DMS153 (cell line): ENCODE measurements at regions not wholly inside any gene's neighbourhood (a gene's known extent, or its start where the extent isn't known, plus 50 kb on each side); places are given as distances from the start of the nearest gene placed in this dataset.

ENCODE experiments used
- DNase-seq: peaks from one replicate; lab custom pipeline; 2025; lab: John Stamatoyannopoulos, UW

DNA sequence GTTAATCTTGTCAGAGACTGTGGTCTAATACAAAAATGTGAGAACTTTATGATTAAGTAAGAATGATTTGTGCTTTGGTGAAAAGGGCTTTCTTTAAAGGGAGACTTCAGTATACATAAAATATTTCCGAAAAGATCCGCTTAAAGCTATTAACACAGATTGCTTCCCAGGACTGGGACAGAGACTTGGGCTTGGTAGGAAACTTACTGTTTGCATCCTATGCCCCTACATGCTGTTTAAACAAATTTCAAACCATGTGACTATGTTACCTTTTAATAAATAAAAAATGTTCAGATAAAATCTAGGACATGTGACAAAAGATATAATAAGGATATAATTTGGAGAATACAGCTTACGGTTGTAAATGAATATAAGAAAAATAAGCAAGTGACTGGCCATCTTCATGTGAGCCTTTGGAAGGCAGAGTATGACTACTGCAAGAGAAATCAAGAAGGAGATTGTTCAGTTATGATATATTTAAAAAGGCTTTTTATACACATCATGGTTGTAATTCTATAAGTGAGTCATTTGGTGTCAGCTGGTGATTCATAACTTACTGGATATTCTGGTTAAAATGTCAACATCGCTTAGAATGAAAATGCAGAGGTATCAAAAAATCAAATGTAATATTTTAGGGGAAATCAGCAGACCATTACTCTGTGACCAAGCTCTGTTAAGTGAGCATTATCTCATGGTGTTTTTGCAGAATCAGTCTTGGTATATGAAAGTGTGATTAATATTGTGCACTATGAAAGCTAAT is 234.7 kb upstream of the E2F7 start:
- no peak for DNase-seq

DNA sequence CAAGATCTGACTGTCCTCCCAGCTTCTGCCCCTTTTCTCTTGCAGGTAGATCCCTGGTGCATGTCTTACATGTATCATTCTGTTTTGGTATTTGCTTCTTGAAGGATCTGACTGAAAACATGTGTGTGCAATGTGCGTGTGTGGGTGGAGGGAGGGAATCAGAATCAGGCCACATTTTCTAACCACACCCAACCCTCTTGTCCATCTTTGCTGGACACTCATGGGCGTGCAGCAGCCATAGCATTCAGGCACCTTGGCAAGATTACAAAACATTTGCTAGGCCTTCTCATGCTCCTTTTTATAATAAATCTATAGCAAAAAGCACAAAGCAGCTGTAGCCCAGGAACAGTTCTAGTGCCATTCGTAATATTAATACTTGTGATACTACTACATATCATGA is 233.6 kb upstream of the E2F7 start:
- DNase-seq, result no peak

- DNase-seq, result no peak
Observed at GRCh38 chr12:77294016-77294415, 228.6 kb upstream of the E2F7 start.

GRCh38 chr12:77274926-77275325 is 209.6 kb upstream of the E2F7 start:
- no peak for DNase-seq

- no peak for DNase-seq
Observed at GRCh38 chr12:77273898-77274297, 208.5 kb upstream of the E2F7 start.

DNA sequence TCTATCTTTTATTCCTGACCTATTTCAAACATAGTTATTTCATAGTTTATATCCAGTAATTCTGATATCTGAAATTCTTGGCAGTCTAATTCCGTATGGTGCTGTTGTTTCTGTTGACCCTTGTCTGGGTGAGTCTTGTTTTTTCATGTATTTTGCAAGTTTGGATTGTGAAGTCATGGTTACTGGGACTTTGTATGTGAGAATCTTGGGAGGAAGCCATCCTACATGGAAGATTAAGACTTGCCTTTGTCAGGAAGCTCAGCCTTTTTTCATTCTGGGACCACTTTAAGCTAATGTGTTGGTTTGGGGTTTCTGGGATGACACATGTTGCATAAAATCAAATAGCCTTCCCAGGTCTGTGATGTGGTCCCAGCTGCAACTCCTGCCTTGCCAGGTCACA is 191.6 kb upstream of the E2F7 start:
- DNase-seq, result no peak

GRCh38 chr12:77253321-77253720 is 188.0 kb upstream of the E2F7 start:
- no peak for DNase-seq

GRCh38 chr12:77251799-77252198 is 186.4 kb upstream of the E2F7 start:
- DNase-seq, result no peak

DNA sequence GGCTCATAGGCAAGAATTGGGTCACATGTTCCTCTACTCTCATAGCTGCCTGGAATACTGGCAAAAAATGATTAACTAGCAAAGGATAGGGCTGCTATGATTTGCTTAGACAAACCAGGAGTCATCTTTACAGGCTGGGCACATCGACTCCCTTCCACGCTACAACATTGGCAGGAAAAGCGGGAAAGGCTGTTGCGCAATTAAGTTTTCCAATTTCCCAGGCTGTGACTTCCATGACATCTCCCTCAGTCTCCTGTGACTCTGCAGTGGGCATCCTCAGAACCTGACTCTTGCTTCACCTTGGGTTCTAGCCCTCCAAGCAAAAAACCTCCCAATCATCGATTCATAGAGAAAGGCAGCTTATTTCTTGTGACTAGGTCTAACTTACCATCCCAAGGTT is 184.5 kb upstream of the E2F7 start:
- DNase-seq, result no peak

- no peak for DNase-seq
Observed at GRCh38 chr12:77248036-77248435, 182.7 kb upstream of the E2F7 start.

GRCh38 chr12:77247542-77247941 is 182.2 kb upstream of the E2F7 start:
- no peak for DNase-seq

DNA sequence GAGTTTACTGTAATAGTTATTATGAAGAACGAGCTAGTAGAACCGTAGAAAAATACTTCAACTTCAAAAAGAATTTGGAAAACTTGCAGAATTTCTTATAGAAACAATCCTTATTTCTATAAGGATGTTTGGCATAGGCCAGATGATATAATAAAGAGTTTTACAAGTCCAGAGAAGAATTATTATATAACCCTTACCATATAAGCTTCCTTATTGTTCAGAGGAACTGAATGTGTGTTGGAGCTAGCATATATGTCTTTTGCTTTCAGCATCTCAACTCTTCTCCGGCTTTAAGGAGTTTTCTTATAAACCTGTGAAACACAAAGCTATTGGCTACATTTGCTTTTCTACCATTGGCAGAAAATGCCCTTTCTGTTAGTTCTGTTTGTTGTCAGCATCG is 178.0 kb upstream of the E2F7 start:
- DNase-seq, result no peak

DNA sequence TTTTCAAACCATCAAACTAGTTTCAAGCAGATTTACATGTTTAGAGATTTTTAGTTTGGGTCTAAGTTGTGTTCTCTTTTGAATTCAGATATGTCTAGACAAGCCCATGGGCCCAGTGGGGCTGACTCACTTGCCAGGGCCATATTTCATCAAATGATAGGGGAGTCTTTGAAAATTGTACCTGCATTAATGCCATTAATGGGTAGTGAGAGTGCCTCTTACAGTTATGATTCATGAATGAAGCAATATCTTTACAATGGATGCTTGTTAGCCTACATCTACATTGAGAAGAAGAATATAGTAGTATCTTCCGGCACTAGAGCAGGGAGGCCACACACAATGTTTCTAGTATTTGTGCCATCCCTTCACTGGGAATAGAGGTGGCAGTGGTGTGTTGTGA is 174.2 kb upstream of the E2F7 start:
- no peak for DNase-seq

DNA sequence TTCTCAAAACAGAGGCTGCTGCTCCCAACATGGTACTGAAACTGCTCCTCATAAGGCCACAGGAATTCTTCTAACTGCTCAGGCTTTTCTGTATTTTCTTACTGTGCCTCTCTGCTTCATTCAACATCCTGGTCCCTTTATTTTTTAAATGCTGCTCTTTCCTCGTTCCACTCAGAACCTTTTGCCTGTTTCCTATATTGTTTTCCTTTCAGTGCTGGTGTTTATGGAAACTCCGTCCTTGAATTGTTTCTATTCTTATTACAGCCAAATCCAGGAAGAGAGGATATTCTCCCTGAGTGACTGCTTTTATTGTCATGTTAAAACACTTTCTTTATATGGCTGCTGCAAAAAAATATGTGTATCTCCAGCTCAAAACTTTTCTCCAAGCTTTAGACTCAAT is 173.0 kb upstream of the E2F7 start:
- no peak for DNase-seq

DNA sequence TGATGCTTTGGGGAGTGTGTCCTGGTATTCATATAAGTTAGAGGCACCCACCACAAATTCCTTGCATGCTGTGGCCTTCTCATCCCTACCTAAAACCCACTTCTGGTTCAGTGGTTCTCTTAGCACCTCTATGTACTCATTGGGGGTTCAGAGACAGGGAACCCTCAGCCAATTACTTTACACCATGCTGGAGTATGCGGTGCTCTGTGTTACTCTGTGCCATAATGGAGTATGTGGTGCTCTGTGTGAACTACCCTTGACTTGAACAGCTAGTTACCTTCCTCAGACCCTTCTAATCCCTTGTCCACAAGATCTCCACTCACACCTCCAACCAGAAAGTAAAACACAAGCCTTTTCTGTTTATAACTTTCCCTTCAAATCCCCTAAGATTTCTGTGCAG is 172.5 kb upstream of the E2F7 start:
- DNase-seq, result no peak

- DNase-seq, result no peak
Observed at GRCh38 chr12:77236066-77236465, 170.7 kb upstream of the E2F7 start.

DNA sequence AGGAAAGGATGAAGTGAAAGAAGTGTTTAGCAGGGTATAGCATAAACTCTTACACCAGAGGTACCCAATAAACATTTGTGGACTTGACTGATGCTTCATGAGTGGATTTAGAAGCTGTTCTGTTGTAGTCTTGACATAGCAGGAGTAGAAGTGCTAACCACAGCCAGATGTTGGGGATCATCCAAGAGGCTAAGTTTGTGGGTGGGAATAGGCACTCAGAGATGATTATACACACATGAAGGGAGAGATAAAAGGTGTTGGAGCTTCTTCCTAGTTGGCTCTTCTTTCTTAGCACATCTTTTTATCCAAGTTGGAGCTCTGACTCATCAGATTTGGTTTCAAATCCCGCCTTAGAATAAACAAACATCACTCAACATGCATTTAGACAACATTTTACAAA is 166.7 kb upstream of the E2F7 start:
- DNase-seq, result no peak

GRCh38 chr12:77231501-77231918 is 166.1 kb upstream of the E2F7 start:
- DNase-seq, result no peak

- no peak for DNase-seq
Observed at GRCh38 chr12:77229640-77230442, 164.5 kb upstream of the E2F7 start.

DNA sequence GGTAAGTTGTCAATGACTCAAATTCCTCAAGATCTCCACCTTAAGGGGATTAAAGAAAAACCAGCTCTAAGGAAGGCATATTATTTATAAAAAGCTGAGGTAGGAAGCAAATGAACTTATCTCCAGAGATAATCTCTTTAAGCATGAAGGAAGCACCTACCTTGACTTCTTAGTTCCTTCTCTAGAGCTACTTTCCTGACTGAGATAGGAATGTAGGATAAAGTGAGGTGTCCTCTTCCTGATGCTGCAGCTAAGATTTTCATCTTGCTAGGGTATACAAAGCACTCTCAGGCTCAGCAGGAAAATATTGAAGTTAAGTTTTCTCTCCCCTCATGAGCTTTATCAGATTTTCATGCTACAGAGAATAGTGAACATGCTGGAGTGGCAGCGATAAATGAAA is 163.0 kb upstream of the E2F7 start:
- no peak for DNase-seq

- DNase-seq, result no peak
Observed at GRCh38 chr12:77226368-77226767, 161.0 kb upstream of the E2F7 start.

- no peak for DNase-seq
Observed at GRCh38 chr12:77225373-77225772, 160.0 kb upstream of the E2F7 start.

- DNase-seq, result no peak
Observed at GRCh38 chr12:77224346-77224745, 159.0 kb upstream of the E2F7 start.

- DNase-seq, result no peak
Observed at GRCh38 chr12:77222336-77222735, 157.0 kb upstream of the E2F7 start.
